ENCODE measurements at regions not wholly inside any gene's neighbourhood (a gene's known extent, or its start where the extent isn't known, plus 50 kb on each side); places are given as distances from the start of the nearest gene placed in this dataset.
A peak's percentile ranks its signal among the peaks of the same experiment; 100 is the strongest.

DNA sequence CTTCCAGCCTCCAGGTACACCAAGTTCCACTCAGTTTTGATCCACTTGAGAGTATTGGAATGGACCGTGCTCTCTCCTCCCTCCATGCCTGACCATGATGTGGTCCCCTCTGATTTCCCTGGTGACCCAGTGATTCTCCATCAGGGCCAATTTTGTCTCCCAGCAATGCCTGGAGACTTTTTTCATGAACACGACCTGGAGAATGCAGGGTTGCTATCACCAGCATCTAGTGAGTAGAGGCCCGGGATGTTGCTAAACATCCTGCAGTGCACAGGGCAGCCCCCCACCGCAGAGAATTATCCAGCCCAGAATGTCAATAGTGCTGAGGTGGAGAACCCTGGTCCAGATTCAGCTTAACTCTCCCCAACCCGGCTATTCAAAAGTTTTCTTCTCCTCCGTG is 134.0 kb upstream of the RREB1 start:
- TF ChIP-seq CTCF (IDR thresholded peaks at IDR 0.05; ENCODE audit: control extremely low read depth, extremely low read depth): no peak
- Histone ChIP-seq H3K9ac (ENCODE audit: insufficient read depth in 1 of 2, low read length in 2 of 2) (no peak overlapping the region), H3K4me1 (ENCODE audit: control insufficient read depth in 5 of 5, insufficient read depth in 5 of 5, low read length in 5 of 5) (peaks cover 0 to 3% (median 0%) of the 10 kb centered on the region in 5 donors), H3K36me3 (ENCODE audit: control insufficient read depth in 4 of 4, insufficient read depth in 4 of 4, low read length in 4 of 4) (no peaks in the 10 kb centered on the region), H3K9me3 (ENCODE audit: control insufficient read depth in 4 of 4, insufficient read depth in 3 of 4, low read length in 3 of 4) (no peaks in the 10 kb centered on the region), H3K4me3 (no peak overlapping the region), H3K27ac (ENCODE audit: low read depth in 1 of 2, low read length in 1 of 2) (no peak overlapping the region), H3K27me3 (ENCODE audit: control insufficient read depth in 3 of 3, insufficient read depth in 3 of 3, low read length in 2 of 3) (no peaks in the 10 kb centered on the region)
- 56 to 81% methylated on average over 6 of the region's 6 CpGs for WGBS, 2 donors
- DNase-seq (no peak), ATAC-seq (ENCODE audit: insufficient read depth, low FRiP score) (no peak)

DNA sequence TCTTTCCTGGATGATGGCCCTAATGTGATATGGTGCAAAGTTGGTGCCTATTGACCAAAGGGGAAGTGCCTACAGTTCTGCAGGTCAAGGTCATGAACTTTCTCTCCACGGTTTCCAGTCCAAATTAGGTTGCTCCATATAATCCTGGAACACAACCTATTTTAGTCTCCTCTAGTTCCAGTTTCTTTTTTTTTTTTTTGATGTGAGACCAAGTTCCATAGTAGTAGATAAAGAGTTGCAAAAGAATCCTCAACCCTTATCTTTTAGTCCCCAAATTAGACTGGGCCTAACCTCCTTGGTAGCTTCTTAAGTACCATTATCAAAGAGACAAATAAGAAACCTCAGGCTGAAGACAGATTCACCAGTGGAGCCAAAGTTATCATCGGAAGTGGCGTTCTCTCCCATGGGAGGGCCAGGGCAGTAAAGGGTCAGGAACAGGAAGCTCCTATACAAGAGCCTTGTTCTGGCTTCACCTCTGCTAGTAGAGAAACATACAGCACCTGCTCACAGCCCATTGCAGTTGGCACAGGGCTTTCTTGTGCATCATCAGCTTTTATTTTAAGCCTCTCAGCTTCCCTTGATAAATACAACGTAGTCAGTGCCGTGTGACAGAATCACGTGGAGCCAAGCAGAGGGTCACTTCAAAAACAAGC is 132.2 kb upstream of the RREB1 start:
- 72 to 79% methylated on average over 6 of the region's 6 CpGs for WGBS, 2 donors
- TF ChIP-seq CTCF (IDR thresholded peaks at IDR 0.05; ENCODE audit: control extremely low read depth, extremely low read depth): no peak
- H3K9ac ChIP-seq (ENCODE audit: insufficient read depth in 1 of 2, low read length in 2 of 2): no peak overlapping the region

GRCh38 chr6:6976193-6976592 is 131.6 kb upstream of the RREB1 start:
- WGBS, 2 donors: 76 to 88% methylated on average over 4 of the region's 4 CpGs
- H3K9me3 ChIP-seq (ENCODE audit: control insufficient read depth in 4 of 4, insufficient read depth in 3 of 4, low read length in 3 of 4): no peaks in the 10 kb centered on the region
- peak overlapping the region in 1 of 2 donors; percentile 62 for H3K27ac ChIP-seq (ENCODE audit: low read depth in 1 of 2, low read length in 1 of 2)
- no peak overlapping the region for H3K4me3 ChIP-seq
- no peak overlapping the region for H3K9ac ChIP-seq (ENCODE audit: insufficient read depth in 1 of 2, low read length in 2 of 2)
- peaks cover 0 to 4% (median 3%) of the 10 kb centered on the region in 5 donors for H3K4me1 ChIP-seq (ENCODE audit: control insufficient read depth in 5 of 5, insufficient read depth in 5 of 5, low read length in 5 of 5)
- no peak for TF ChIP-seq CTCF (IDR thresholded peaks at IDR 0.05; ENCODE audit: control extremely low read depth, extremely low read depth)
- ATAC-seq (ENCODE audit: insufficient read depth, low FRiP score) (no peak), DNase-seq (no peak)
- no peaks in the 10 kb centered on the region for H3K36me3 ChIP-seq (ENCODE audit: control insufficient read depth in 4 of 4, insufficient read depth in 4 of 4, low read length in 4 of 4)
- no peaks in the 10 kb centered on the region for H3K27me3 ChIP-seq (ENCODE audit: control insufficient read depth in 3 of 3, insufficient read depth in 3 of 3, low read length in 2 of 3)

More for the DNA sequence above, 132.2 kb upstream of the RREB1 start:
- no peak overlapping the region for H3K4me3 ChIP-seq
- no peaks in the 10 kb centered on the region for H3K9me3 ChIP-seq (ENCODE audit: control insufficient read depth in 4 of 4, insufficient read depth in 3 of 4, low read length in 3 of 4)
- no peak for DNase-seq
- H3K36me3 ChIP-seq (ENCODE audit: control insufficient read depth in 4 of 4, insufficient read depth in 4 of 4, low read length in 4 of 4): no peaks in the 10 kb centered on the region
- peak overlapping the region in 1 of 2 donors; percentile 62 for H3K27ac ChIP-seq (ENCODE audit: low read depth in 1 of 2, low read length in 1 of 2)
- H3K27me3 ChIP-seq (ENCODE audit: control insufficient read depth in 3 of 3, insufficient read depth in 3 of 3, low read length in 2 of 3): no peaks in the 10 kb centered on the region
- ATAC-seq (ENCODE audit: insufficient read depth, low FRiP score): no peak
- peaks cover 0 to 4% (median 0%) of the 10 kb centered on the region in 5 donors for H3K4me1 ChIP-seq (ENCODE audit: control insufficient read depth in 5 of 5, insufficient read depth in 5 of 5, low read length in 5 of 5)

GRCh38 chr6:6978731-6979130 is 129.0 kb upstream of the RREB1 start:
- 76 to 80% methylated on average over 5 of the region's 5 CpGs for WGBS, 2 donors

More at GRCh38 chr6:6978731-6979130, 129.0 kb upstream of the RREB1 start:
- no peaks in the 10 kb centered on the region for H3K9me3 ChIP-seq (ENCODE audit: control insufficient read depth in 4 of 4, insufficient read depth in 3 of 4, low read length in 3 of 4)
- DNase-seq: no peak
- ATAC-seq (ENCODE audit: insufficient read depth, low FRiP score): no peak
- no peaks in the 10 kb centered on the region for H3K36me3 ChIP-seq (ENCODE audit: control insufficient read depth in 4 of 4, insufficient read depth in 4 of 4, low read length in 4 of 4)
- H3K9ac ChIP-seq (ENCODE audit: insufficient read depth in 1 of 2, low read length in 2 of 2): no peak overlapping the region
- TF ChIP-seq CTCF (IDR thresholded peaks at IDR 0.05; ENCODE audit: control extremely low read depth, extremely low read depth): no peak
- no peak overlapping the region for H3K4me3 ChIP-seq
- no peak overlapping the region for H3K27ac ChIP-seq (ENCODE audit: low read depth in 1 of 2, low read length in 1 of 2)
- peaks cover 0 to 10% (median 8%) of the 10 kb centered on the region in 5 donors for H3K4me1 ChIP-seq (ENCODE audit: control insufficient read depth in 5 of 5, insufficient read depth in 5 of 5, low read length in 5 of 5)
- H3K27me3 ChIP-seq (ENCODE audit: control insufficient read depth in 3 of 3, insufficient read depth in 3 of 3, low read length in 2 of 3): no peaks in the 10 kb centered on the region

All from lung (tissue), 11 donors.